HG03442 (cell line): ENCODE measurements at regions not wholly inside any gene's neighbourhood (a gene's known extent, or its start where the extent isn't known, plus 50 kb on each side); places are given as distances from the start of the nearest gene placed in this dataset.
"Not testable (repeated sequence)": the region's sequence is repeated elsewhere in the genome, so short reads cannot be mapped to it uniquely, and the experiment has no call there.

Experiments used
- ATAC-seq: cut with Tn5 transposase; IDR thresholded peaks from one replicate; pipeline ENCODE4 v1.9.1; 2021; ENCODE audit warnings: mild to moderate bottlenecking, moderate library complexity; ENCODE audit not compliant: unreplicated experiment

GRCh38 chr9:105021917-105022316, 94.0 kb upstream of the ABCA1 start:
- no peak for ATAC-seq

- not testable (repeated sequence) for ATAC-seq
Observed at GRCh38 chr9:105022545-105022944, 94.6 kb upstream of the ABCA1 start.

- ATAC-seq, result no peak
Observed at GRCh38 chr9:105023788-105024187, 95.8 kb upstream of the ABCA1 start.

GRCh38 chr9:105024529-105024928, 96.6 kb upstream of the ABCA1 start:
- ATAC-seq, result no peak

- ATAC-seq, result no peak
Observed at GRCh38 chr9:105026451-105026850, 98.5 kb upstream of the ABCA1 start.

- no peak for ATAC-seq
Observed at GRCh38 chr9:105027084-105027483, 99.1 kb upstream of the ABCA1 start.

- ATAC-seq, result no peak
Observed at GRCh38 chr9:105030285-105030684, 102.3 kb upstream of the ABCA1 start.

- no peak for ATAC-seq
Observed at GRCh38 chr9:105037139-105037538, 109.2 kb upstream of the ABCA1 start.

GRCh38 chr9:105038051-105038450, 110.1 kb upstream of the ABCA1 start:
- no peak for ATAC-seq

GRCh38 chr9:105039175-105039799, 111.3 kb upstream of the ABCA1 start:
- no peak for ATAC-seq

- no peak for ATAC-seq
Observed at GRCh38 chr9:105043370-105043936, 115.5 kb upstream of the ABCA1 start.

GRCh38 chr9:105044518-105044917, 116.6 kb upstream of the ABCA1 start:
- no peak for ATAC-seq

GRCh38 chr9:105046907-105047741, 119.2 kb upstream of the ABCA1 start:
- no peak for ATAC-seq

GRCh38 chr9:105047742-105048041, 119.7 kb upstream of the ABCA1 start:
- no peak for ATAC-seq

GRCh38 chr9:105048331-105048730, 120.4 kb upstream of the ABCA1 start:
- no peak for ATAC-seq

GRCh38 chr9:105050296-105050695, 122.3 kb upstream of the ABCA1 start:
- ATAC-seq, result no peak

GRCh38 chr9:105051897-105052296, 123.9 kb upstream of the ABCA1 start:
- no peak for ATAC-seq

GRCh38 chr9:105052346-105052745, 124.4 kb upstream of the ABCA1 start:
- no peak for ATAC-seq

- peak; percentile 91 for ATAC-seq
Observed at GRCh38 chr9:105053209-105053652, 125.3 kb upstream of the ABCA1 start.

- no peak for ATAC-seq
Observed at GRCh38 chr9:105054491-105054890, 126.5 kb upstream of the ABCA1 start.

- no peak for ATAC-seq
Observed at GRCh38 chr9:105055917-105056316, 128.0 kb upstream of the ABCA1 start.

GRCh38 chr9:105057551-105057950, 129.6 kb upstream of the ABCA1 start:
- no peak for ATAC-seq
